NK-92 treated with Interleukin-12 subunit alpha and Interleukin-12 subunit beta, amount 100 ng/mL, for 24 hours (cell line): ENCODE measurements at regions not wholly inside any gene's neighbourhood (a gene's known extent, or its start where the extent isn't known, plus 50 kb on each side); places are given as distances from the start of the nearest gene placed in this dataset.

Experiments
- DNase-seq: peaks from one replicate; lab custom pipeline; 2025; lab: John Stamatoyannopoulos, UW

DNA sequence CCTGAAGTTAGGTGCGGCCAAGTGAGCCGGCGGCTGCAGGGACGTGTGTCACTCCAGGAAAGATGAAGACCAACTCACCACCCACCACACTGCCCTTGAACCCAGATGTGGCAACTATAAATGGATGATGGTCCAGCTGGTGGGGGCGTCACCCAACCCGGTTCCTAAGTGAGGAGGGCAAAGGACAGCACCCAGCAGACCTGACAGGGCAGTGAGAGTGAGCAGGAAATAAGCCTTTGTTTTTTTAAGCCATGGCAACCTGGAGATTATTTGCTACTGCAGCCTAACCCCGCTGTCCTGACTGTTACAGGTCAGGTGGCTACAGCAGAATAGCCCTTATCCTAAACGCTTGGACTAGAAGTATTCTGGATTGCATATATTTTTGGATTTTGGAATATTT lies 228.9 kb downstream of the CTTN start:
- DNase-seq: no peak

DNA sequence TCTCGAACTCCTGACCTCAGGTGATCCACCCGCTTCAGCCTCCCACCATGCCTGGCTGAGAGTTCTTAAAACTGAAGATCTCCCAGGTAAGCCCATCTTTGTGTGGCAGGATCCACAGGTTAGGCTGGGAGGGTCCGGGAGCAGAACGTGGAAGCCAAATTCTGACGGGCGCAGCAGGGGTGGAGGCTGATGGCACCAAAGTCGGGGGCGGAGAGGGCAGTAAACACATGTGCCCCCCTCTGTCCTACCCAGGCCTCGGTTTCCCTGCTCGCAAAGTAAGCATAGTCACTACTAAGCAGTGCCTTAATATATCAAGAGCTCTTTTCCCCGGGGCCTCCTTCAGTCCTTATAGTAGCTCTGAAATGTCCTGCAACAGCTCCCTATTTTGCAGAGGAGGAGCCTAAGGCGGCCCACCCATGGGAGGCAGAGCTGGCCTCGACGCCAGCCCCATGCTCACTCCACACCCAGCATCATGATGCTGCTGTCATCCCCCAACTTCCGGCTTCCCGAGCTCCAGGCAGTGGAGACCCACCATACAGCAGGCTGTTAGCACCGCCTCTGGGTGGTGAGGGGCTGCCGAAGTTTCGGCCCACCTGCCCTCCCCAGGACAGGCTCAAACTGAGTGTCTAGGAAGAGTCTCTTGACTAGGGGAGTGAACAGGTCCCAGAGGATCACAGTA lies 230.0 kb downstream of the CTTN start:
- DNase-seq: no peak

DNA sequence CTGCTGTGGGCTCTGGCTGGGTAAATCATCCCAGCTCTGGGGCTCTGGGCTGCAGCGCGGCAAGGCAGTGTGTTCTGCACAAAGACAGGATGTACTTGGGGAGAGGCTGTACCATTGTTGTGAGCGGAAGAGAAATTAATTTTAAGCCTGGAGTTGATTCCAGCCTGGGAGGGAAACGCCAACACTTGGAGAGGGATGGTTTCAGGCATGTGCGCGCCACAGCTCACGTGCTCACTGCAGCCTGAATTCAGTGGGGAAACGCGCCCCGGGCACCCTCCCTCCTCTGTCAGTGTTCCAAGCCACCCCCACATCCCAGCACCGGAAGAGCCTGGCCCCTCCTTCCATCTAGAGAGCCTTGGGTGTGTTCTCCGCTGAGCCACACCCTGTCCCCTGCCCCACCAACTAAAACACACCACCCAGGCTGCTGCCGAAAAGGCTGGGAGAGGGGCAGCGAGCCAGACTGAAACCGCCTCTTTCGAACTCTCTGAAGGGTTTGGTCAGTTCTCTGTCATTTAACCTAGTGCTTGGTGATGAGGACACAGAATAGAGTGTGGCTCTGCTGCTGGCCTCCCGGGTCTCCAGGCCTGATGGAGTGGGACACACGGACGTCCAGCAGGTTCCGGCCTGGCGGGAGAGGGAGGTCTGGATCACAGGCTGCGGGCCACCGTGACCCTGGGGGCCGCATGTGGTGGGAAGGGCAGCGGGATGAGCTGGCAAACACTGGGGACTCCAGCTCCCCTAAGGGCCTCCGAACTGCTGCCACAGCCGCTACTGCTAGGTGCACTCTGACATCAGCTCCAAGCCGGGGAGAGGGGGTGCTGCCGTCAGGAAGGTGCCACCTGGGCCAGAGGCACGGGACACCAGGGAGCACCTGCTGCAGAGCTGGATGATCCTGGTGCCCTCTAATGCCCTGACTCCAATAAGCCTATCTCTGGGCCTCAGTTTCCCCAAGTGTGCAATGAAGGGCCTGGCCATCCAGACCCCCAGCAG lies 230.8 kb downstream of the CTTN start:
- no peak for DNase-seq

DNA sequence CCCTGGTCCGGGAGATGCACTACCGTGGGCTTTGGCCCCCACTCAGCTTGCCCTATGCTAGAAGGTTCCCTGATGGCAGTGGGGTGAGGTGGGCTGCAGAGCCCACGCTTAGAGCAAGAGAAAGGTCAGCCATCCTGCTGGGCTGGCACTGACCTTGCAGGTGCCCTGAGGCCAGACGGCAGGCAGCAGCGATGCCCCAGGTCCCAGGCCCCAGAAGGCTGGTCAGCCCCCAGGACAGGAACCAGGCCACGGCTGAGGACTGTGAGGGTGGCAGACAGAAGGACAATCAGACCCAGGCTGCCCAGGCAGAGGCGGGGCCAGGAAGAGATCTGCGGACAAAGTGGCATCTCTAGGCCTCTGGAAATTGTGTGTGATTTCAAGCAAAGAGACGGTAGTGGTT lies 231.7 kb downstream of the CTTN start:
- no peak for DNase-seq

DNA sequence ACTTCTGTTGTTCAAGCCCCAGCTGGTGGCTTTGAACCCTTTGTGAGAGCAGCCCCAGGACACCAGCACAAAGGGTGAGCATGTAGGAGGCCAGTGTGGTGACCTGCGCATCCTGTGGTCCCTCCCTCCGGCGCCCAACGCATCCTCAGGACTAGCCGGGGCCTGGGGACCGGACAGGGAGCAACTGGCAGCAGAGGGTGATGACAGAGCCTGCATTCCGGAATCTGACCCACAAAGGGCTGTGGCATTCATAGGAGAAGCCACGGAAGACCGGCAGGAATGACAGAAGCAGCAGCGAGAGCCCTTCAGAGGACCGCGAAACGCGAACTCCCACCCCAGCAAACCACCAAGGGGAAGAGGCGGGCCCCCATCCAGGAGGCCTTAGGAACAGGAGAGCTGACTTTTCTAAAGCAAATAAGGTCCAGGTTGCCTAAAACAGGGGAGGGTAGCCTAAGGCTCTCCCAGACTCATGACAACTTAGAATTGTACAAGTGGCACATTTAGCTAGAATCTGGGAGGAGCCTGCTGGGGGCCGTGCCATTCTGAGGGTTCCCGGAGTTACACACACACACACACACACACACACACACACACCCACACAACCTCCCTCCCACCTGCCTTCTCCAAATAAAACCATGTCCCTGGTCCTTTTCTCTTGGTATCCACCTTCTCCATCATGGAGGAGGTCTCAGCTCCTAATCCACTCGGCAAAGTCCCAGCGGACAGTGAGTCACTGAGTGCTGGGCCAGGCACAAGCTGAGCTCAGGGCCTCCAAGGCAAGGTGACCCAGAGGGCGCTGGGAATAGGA lies 232.7 kb downstream of the CTTN start:
- DNase-seq: no peak

DNA sequence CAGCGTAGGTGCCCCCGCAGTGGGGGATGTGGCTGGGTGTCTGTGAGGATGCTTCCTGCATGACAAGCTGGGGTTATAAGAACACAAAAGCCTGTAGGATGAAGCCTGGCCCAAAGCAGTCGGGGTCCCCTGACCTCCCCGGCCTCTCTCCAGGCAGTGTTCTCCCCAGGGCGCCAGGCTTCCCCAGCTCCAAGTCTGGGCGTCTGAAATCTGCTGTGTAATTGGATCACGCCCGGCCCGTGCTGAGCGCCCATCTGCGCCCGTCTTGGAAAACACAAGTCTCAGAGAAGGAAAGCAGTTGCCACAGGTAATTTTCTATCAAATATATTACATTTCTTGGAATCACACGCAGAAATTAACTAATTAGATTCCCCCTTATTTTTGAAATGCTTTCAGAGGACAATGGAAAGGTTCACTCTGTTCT lies 233.3 kb downstream of the CTTN start:
- DNase-seq: no peak

DNA sequence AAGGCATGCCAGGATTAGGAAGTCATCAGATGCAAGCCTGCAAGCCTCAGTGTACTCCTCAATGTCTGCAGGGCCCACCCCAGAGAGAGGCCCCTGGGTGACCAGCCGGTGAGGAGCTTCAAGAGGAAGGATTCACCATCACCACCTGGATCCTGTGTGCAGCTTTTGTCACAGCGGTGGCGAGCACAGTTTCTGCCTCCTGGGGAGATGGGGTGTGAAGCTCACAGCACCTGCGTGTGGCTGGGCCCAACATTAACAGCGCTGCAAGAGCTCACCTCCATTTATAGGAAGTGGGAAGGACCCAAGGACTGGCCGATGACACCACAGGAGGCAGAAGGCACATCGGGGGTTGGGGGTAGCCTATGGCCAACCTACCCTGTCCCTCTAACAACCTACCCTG lies 235.3 kb downstream of the CTTN start:
- DNase-seq: no peak

DNA sequence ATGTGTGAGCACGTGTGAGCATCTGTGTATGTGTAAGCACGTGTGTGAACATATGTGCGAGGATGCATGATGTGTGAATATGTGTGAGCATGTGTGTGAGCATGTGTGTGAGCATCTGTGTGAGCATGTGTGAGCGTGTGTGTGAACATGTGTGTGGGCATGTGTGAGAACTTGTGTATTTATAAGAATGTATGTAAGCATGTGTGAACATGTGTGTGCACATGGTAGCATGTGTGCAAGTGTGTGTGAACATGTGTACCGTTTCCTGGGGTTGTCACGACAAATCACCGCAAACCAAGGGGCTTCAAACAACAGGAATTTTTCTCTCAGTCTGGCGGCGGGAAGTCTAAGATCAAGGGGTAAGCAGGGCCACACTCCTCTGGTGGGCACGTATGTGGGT lies 238.3 kb downstream of the CTTN start:
- no peak for DNase-seq

DNA sequence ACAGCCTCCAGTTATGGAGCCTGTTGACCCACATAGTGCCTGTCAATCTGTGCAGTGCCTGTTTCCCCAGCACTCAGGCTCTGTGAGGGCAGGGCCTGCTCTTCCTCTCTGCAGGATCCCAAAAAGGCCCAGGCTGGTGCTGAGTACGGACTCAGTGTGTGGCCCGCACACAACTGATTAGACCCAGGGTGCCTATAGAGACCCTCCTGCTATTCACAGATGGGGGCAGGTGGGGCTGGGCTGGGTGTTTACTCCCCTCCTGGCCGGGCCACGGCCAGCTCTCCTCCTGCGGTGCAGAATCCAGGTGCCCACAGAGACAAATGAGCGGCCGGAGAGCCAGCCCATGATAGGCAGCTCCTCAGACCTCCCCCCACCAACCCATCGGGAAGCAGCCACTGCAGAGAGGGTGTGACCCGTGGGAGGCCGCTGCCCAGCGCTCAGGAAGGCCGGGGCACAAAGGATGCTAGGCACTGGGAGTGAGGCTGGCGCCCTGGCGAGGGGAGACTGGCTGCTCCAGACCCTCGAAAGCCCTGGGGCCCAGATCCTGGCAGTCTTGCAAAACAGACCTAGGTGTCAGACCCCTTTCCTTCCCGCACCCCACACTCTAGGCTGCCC lies 239.0 kb downstream of the CTTN start:
- no peak for DNase-seq

DNA sequence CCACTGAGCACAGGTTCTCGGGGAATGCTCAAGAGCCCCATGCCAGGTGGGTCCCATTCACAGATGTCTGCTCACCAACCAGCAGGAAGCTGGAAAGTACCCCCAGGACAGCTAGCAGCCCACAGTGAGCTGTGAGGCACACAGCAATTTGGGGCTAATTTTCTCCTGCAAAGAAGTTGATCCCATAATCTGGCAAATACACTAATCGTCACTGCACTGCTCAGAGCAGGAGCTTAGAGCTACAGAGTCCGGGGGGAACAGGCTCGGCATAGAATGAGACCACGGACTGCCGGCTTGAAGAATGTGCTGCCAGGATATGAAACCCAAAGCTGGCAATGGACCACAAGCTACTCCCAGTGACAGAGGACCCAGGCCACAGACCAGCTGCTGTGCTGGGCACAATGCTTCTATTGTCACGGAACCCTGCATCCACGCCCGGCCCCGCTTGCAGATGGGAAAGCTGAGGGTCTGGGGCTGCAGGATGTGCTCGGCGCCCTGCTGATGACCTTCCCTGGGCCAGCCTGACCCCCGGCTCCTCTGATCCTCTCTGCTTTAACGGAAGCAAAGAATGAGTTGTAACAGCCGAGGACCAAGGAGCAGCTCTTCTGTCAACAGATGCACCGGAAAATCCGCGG lies 239.7 kb downstream of the CTTN start:
- DNase-seq: no peak

DNA sequence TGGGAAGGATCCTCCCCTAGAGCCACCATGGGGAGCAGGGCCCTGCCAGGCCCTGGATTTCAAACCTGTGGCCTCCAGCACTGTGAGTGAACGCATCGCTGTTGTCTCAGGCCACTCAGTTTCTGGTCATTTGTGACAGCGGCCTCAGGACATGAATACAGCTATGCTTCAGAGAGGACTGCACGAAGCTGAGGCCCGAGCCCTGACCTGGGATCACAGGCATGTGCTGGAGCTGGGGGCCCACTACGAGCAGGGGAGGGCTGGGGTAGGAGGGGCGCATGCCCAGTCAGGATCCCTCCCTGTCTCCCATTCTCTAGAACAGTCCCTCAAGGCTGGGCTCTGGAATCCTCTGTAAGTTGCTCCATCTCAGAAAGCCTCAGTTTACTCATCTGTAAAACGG lies 242.1 kb downstream of the CTTN start:
- DNase-seq: no peak

DNA sequence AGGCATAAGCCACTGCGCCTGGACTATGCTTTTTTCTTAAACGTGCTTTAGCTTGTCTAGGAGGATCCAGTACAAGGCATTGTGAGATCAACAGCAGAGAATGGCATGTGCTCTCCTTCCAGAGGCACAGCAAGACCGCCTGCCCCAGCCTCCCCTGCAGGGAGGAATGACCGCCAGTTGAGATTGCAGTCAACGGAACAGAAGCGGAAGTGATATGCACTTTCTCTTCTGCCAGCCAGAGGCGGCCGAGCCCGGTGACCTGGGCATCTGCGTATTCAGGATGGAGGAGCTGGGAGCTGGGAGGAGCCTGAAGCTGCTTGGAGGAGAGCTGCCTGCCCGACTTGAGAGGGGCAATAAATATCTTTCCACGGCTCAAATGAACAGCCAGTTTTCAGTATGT lies 243.0 kb downstream of the CTTN start:
- DNase-seq: no peak

DNA sequence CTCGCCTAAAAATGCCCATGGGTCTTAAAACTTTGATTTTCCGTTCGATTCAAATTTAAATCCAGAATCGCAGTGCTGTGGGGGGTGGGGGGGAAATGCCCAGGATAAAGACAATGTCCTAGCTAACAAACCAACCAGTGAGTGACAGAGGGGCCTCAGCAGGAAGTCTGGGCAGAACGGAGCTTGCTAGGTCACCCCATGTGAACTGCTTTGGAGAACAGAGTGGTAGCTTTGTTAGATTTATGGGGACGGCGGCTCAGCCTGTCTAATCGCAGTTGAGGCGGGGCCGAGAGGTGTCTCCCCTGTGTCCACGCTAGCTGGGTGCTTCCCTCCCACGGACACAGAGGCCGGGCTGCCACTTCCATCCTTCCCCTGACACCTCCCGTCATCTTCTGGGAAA lies 243.9 kb downstream of the CTTN start:
- DNase-seq: no peak

DNA sequence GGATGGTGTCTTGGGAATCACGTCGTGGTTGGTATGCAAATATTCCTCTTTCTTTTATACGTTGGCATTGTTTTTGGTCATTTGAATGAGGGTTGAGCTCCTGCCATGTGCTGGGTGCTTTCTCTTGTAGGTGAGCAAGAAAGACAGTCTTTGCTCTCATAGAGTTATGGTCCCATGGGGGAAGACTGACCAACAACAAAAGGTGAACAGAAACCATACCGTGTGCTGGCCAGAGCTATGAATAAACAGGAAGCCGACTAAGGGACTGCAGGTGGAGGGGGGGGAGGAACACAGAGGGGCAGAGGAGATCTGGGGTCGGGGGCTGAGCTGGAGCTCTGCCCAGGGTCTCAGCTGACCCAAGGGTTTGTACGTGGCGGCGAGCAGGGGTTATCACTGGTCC lies 245.3 kb downstream of the CTTN start:
- no peak for DNase-seq

DNA sequence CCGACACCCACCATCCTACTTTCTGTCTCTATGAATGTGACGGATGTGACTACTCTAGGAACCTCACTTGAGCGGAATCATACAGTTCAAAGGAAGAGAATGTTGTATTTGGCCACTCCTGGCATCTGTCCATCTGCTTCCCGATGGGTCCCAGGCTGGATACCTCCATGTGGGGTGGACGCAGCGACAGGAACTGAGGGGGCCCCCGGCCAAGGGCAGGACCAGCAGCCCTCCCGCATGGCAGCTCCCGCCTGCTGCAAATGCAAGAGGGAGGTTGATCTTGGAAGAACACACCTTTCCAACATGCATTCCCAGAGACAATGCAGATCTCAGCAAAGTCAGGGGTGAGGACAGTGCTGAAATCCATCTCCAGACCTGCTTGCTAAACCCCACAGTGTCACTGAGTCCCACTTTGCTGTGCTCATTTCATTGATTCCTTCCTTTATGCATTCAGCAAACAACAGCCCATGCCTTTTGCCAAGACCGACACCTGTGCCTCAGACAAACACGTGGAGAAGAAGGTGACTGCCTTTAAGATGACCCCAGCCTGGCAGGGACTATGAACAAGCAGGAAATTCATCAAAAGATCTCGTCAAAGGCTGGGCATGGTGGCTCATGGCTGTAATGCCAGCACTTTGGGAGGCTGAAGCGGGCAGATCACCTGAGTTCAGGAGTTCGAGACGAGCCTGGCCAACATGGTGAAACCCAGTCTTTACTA lies 246.2 kb downstream of the CTTN start:
- DNase-seq: no peak

DNA sequence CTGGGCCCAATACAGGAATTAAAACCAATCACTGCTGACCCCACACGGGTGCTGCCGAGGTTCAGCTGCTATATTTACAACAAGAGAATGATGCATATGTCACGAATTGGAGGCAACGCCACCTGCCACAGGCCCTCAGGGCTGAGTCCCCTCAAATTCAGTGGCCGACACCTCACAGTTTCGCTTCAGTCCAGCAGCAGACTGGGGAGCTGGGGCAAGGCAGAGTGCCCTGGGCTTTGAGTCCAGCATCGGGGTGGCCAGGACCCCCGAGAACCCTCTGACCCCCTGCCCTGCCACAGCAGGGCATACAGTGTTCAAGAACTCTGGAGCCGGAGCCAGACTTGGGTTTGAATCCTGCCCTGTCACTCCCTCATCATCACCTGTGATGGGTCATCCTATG lies 247.2 kb downstream of the CTTN start:
- no peak for DNase-seq

DNA sequence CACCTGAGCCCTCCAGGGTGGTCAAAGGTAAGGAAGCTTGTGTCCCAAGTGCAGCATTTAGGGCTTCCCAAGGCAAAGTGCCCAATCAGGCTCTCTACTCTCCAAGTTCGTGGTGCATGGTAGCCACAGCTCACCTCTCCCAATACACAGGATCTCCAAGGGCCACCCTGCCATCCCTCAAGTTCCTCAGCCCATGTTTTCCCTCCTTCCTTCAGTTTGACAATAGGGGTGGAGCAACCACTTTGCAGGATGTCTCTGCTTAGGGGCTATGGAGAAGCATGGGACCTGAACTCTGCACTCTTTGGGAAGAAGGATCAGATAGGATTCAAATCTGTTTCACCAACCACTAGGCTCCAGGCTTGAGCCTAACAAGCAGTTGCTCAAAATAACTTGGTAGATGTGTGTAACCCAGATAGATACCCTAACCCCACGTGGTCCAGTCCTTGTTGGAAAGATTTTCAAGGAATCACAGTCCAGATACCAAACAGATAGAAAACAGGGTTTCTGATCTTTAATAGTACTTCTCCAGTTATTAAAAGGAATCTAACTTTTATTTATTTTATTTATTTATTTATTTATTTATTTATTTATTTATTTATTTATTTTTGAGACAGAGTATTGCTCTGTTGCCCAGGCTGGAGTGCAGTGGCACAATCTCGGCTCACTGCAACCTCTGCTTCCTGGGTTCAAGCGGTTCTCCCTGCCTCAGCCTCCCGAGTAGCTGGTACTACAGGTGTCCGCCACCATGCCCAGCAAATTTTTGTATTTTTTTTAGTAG lies 248.1 kb downstream of the CTTN start:
- no peak for DNase-seq

DNA sequence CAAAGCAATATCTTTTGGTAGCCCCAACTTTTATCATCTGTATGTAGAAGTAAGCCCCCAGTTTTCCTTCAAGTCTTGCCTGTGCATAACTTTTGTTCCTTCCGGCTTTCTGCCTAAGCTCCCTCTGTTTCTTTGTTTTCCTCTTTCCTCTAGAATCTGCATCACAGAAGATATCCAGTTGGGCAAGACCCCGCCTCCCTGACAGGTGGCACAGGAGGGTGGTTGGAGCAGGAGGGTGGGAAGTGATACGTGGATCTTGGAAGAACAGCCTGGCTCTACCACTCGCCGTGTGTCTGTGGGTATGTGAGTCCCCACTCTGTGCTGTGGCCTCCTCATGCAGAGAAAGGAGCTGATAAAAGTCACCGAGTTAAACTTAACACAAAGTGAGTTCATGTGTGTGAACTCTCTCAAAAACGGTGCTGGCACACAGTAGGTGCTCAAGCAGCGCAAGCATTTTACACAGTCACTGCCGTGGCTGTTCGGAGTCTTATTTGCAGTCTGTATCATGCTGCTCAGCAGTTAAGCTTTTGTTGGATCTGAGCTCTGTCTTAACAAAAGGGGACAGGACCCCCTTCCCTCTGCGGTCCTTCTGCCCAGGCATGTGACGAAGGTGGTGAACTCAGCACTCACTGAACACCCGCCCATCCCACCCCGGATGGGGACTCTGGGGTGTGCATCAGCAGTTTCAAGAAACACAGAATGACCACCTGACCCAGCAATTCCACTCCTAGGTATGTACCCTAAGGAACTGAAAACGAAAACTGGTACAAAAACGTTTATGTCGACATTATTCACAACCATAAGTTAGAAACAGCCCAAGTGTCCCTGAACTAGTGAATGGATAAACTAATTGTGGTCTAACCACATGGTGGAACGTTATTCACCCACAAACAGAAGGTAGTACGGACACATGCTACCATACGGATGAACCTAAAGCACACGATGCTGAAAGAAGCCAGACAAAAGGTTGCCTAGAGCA lies 249.1 kb downstream of the CTTN start:
- no peak for DNase-seq
